Activated naive CD4-positive, alpha-beta T cell (primary cell): ENCODE measurements at regions not wholly inside any gene's neighbourhood (a gene's known extent, or its start where the extent isn't known, plus 50 kb on each side); places are given as distances from the start of the nearest gene placed in this dataset.
"Not testable (repeated sequence)": the region's sequence is repeated elsewhere in the genome, so short reads cannot be mapped to it uniquely, and the experiment has no call there.

Experiments
- DNase-seq, 4 experiments: peaks; one replicate each; lab custom pipeline; 2025; lab: John Stamatoyannopoulos, UW

DNA sequence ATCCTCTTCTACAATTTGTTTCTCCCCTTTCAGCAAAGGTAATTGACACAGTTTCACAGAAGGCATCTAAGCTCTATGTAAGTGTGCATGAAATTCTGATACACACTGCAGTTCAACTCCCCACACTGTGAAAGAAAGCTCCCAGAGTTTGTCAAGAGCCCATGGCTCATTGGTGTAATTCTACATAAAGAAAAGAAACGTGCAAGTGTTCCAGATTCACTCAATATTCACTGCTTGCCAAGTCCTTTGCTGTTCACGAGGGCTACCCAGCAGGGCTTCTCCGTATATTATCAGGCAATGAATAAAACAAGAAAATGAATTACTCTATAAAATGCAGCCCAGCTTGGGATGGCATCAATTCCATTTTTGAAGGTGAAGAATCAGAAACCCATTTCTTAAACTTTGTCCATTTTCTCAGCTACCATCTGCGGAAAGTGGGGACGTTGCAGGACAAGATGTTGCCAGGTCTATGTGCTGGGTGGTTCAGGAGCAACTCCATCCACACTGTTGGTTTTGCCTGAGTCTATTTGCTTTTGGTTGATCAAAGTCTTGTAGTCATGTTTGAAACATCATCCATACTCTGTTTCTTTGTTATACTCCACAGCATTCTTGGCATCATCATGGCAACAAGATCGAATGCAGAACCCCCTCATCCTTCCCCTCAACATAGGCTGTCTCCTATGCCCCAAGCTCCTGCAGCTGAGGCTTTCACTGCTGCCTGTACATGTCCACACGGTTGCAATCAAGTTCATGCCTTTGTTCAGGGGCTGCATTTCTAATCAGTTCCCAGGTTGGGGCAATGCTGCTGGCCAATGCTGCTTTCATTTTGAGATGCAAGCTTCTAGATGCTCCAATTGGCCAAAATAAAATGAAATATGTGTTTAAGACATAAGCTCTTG lies 301.8 kb downstream of the MED10 start:
- DNase-seq: no peak

GRCh38 chr5:6072488-6072887 lies 305.9 kb downstream of the MED10 start:
- not testable (repeated sequence) for DNase-seq

DNA sequence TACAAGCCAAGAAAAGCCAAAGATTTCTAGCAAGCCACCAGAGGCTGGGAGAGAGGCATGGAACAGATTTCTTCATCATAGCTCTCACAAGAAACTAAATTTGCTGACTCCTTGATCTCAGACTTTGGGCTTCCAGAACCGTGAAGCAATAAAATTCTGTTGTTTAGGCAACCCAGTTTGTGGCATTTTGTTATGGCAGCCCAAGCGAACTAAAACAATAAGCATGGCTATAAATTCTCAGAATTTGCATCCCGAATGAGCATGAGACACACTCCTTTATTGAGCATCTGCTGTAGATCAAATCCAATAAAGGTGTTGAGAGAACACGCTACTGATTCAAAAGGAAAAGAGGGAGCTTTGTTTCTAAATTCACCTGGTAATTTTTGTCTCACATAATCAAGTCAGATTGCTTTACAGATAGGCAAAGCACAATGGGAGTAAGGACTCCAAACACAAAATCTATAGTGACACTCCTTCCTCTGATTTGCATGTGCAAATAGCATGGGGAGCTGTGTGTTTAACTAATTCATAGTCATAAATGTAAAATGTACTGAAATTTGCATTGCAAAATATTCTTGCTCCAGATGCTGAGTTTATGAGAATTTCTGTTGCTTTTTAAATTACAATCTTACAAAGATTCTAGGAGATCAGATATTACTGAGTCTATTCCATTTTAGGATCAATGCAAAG lies 308.7 kb downstream of the MED10 start:
- DNase-seq: no peak

DNA sequence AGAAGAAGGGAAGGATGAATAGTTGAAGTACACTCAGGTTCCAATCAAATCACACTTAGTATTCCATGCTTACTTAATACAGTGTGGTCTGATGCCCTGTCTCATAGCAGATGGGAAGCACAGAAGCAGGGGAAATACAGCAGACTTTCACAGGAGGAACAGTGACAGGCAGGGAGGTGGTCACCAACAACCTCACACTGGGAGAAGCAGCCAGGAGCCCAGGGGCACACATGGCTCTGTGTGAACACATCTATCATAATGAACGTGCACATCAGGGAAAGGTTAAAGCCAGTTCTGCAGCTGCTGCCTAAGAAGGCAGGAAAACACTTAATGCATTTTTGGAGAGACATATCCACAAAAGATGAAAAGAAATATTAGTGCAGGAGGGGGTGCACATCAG lies 312.3 kb downstream of the MED10 start:
- DNase-seq: no peak

DNA sequence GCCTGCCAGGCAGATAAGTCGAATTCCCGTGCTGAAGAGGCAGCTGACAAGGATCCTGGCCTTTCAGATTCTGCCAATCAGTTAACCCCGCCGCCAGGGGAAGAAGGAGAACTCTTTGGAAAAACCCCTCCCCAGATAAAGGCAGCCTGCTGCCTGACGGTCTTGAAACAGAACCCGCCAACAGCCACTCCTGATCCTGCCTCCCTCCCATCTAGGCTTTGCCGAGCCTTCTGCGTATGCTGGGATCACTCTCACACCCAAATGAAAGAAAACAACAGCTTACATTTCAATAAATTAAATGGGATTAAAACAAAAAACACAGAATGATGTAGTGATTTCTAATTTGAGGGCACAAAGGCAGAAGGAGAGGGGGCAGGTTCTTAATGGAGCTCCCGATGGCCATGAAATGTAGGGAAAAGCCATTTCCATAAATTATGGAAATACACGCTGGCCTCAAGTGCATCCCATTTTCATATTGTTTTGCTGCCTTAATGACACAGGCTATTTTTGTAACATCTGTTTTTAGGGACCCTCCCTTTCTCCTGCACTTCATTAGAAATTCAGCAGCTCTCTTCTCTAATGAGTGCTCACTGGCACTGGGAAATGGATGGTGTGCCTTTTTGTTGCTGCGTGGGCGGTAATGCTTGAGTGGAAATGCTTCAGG lies 319.1 kb downstream of the MED10 start:
- no peak for DNase-seq

DNA sequence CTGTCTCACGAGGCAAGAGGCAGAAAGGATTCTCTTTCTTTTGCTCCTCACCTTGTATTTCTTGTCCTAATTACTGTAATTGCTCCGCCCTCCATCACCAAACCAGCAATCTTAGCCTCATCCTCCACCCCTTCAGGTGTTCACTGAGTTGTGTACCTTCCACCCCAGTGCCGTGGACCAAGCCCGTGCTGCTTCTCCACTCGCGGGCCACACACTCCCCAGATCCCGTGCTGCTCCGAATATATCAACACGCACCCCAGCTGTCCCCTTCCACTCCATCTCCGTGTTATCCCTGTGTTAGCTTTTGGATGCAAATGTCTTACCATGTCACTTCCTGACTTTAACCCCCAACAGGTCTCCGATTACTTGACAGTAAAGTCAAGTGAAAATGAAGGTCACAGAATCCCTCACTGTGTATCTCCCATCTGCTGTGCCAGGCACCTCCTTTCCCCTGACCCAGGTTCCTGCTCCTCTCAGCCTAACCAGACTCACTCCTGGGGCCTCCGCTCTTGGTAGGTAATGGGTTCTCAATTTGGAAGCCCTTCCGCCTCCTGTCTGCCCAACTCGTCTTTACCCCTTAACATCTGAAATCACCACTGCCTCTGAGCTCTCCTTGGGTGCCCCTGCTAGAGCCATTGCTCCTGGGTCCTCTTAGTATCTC lies 320.2 kb downstream of the MED10 start:
- DNase-seq: no peak

- no peak for DNase-seq
These were observed 322.1 kb downstream of the MED10 start for GRCh38 chr5:6056280-6056679.

- no peak for DNase-seq
These were observed 328.7 kb downstream of the MED10 start for GRCh38 chr5:6049662-6050061.

GRCh38 chr5:6048746-6049145 lies 329.6 kb downstream of the MED10 start:
- DNase-seq: no peak

DNA sequence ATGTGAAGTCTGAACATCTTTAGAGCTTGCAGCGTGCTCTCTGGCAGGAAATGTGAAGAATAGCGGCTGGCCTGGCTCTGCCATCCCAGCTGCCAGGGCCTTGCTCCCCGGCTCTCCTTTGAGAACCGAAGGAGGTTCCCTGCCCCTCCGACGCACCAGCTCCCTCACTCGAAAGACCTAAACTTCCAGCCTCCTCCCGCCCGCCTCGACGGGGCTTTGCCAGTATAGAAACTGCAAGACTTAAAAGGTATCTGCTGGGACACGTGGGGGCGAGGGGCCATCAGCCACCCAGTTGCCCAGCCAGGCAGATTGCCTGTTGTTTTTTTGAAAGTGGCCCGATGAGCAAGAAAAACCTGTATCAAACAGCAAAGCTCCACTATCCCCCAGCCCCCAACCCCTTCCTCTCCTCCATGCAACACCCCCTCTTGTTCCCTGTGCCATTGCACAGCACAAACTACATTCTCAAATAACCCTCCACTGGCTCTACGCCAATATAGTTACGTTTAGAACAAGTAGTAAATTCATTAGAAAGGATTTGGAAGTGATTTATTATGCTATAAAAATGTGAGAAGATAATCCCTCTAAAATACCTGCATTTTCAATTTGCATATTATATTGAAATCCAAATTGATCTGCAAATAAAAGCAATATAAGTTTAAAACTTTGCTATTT lies 331.9 kb downstream of the MED10 start:
- no peak for DNase-seq

DNA sequence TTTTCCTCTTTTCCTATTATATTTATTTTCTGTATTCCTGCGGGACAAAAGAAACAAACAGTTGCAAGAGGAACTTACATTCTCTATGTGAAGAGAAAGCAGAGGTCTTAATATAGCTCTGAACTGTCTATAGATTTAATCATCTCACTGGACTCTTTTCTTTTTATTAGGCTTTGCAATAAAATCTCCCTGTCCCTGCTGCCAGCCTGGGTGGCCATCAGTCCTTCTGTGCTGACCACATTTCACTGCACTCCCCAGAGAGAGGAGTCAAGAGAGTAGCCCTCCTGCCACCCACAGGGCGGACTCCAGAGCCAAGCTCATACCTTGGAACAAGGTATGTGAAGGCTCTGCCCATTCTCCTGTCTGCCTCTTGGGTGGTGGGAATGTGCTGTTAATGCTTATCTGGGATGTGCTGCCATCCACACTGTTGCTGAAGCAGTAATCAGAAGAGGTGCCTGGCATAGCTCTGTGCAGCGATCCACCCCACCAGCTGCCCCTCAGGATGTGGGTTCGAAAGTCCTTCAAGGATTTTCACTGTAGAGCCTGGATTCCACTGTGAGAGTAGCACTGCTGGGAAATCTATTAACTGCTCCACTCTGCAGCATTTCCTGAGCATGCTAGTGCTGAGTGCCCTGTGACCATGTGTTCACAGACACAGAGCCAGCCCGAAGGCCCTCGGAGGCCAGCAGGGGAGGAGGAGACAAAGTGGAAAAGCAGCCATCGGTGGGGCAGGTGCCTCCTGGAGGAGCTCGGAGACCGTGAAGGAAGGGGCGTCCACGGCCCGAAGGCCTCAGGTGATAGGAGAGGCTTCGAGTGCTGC lies 334.6 kb downstream of the MED10 start:
- DNase-seq: no peak

GRCh38 chr5:6041977-6042550 lies 336.3 kb downstream of the MED10 start:
- DNase-seq: no peak

GRCh38 chr5:6039111-6039510 lies 339.2 kb downstream of the MED10 start:
- no peak for DNase-seq

DNA sequence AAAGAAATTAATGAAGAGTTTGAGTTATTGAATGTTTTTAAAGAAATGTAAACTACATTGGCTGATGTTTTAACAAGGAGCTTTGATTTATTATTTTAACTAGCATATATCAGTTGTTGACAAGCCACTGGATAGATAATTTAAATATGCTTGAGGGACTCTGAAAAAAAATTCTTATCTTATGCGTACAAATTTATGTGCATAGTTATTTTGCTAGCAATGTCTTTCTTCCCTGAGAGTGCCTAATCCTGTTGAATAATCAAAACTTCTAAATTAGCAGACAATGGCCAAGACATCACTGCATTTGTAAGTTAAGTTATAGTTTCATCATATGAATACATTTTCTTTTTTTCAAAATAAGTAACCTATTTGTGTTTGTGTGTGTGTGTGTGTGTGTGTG lies 342.3 kb downstream of the MED10 start:
- no peak for DNase-seq

- no peak for DNase-seq
These were observed 348.5 kb downstream of the MED10 start for GRCh38 chr5:6029811-6030271.

DNA sequence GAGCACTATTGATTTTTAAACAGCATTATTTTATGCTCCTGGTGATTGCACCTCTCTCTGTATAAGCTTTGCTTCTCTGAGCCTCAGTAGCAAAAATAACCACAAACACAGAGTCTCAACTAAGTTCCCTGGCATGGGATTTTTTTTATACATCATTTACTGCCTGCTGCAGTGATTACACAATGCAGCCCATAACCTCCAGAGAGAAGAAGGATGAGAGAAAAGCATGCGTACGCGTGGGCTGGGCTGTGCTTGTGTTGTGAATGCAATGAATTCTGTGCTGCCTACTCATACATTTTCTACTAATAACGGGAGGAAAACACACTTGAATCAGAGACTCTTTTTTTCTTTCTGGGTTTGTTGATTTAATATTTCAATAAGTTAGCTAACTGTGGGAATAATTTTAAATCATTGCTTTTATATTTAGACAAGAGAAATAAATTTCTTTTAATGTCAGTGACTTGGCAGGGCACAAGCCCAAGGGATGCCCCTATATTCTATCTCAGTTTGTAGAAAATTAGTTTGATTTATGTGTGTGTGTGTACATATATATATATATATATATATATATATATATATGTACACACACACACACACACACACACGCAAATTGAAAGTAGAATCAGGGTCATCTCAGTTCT lies 351.5 kb downstream of the MED10 start:
- no peak for DNase-seq

DNA sequence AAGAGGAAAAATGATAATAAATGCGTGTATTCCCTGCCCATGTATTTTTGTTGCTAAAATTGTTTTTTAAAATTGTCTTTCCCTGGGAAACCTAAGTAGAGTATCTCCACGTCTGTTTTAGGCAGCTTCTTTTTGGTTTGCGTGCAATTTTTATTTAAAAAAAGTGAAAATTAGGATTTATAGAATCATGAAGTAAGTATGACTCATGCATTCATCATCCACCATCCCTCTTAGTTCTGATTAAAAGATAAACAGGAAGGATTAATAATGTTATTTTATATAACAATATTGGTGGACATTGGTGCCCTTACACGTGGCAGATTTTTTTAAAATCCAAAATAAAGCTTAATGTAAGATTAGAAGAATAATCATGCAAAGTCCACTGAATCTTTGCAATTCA lies 358.7 kb downstream of the MED10 start:
- DNase-seq: no peak

DNA sequence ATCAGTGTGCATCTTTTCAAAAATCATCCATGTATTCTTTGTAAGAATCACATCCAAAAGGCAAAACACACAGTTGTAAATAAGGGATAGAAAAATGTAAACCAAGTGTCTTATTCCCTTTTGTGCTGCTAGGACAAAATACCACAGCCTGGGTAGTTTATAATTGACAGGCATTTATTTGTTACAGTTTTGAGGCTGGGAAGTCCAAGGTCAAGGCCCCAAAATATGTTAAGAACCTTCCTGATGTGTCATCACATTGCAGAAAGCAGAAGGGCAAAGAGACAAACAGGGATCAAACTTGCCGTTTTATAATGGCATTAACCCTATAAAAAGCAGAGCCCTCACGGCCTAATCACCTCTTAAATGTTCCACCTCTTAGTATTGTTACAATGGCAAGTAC lies 364.8 kb downstream of the MED10 start:
- no peak for DNase-seq

DNA sequence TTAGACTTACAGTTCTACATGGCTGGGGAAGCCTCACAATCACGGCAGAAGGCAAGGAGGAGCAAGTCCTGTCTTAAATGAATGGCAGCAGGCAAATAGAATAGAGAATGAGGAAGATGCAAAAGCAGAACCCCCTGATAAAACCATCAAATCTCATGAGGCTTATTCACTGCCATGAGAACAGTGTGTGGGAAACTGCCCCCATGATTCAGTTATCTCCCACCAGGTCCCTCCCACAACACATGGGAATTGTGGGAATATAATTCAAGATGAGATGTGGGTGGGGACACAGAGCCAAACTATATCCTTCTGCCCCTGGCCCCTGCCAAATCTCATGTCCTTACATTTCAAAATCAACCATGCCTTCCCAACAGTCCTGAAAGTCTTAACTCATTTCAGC lies 367.1 kb downstream of the MED10 start:
- DNase-seq: no peak

GRCh38 chr5:6006838-6007314 lies 371.5 kb downstream of the MED10 start:
- DNase-seq: no peak
